Peyer's patch (tissue), 4 donors: ENCODE measurements at regions not wholly inside any gene's neighbourhood (a gene's known extent, or its start where the extent isn't known, plus 50 kb on each side); places are given as distances from the start of the nearest gene placed in this dataset.

Experiments used
- DNase-seq, 3 donors: peaks; one replicate each; pipeline ENCODE4 v3.0.0-alpha.2; 2017 to 2019
- H3K27ac ChIP-seq, 4 donors: fragments of 200-600 bp; sonication (generic); one replicate each; pipeline ENCODE4 v1.5.1; 2016 to 2019
- H3K27me3 ChIP-seq, 2 donors: fragments of 200-600 bp; sonication (generic); one replicate each; pipeline ENCODE4 v1.5.1; 2019
- H3K36me3 ChIP-seq, 3 donors: fragments of 200-600 bp; sonication (generic); one replicate each; pipeline ENCODE4 v1.5.1; 2016 to 2019
- H3K4me1 ChIP-seq, 4 donors: fragments of 200-600 bp; sonication (generic); one replicate each; pipeline ENCODE4 v1.5.1; 2016 to 2019
- H3K4me3 ChIP-seq, 4 donors: fragments of 200-600 bp; sonication (generic); 1 replicate in 3 of 4; 2 replicates in 1 of 4; pipeline ENCODE4 v1.5.1; 2016 to 2019; ENCODE audit warnings: mild to moderate bottlenecking in 1 of 4
- H3K9me3 ChIP-seq, 4 donors: fragments of 200-600 bp; sonication (generic); one replicate each; pipeline ENCODE4 v1.5.1; 2016 to 2019; ENCODE audit warnings: mild to moderate bottlenecking in 1 of 4
- CTCF ChIP-seq, 6 experiments: fragments of 450-650 bp in 4 of 6; fragments of 200-600 bp in 2 of 6; sonication (generic) in 1 of 6; IDR thresholded peaks; one replicate each; pipeline ENCODE4 v1.5.1; 2017 to 2019; ENCODE audit warnings: antibody characterized with exemption in 6 of 6, mild to moderate bottlenecking in 3 of 6, moderate library complexity in 1 of 6
- POLR2A ChIP-seq, 2 donors: fragments of 450-650 bp; IDR thresholded peaks; one replicate each; pipeline ENCODE4 v1.5.1; 2017; ENCODE audit warnings: antibody characterized with exemption in 2 of 2, mild to moderate bottlenecking in 2 of 2, moderate library complexity in 2 of 2

- Histone ChIP-seq H3K9me3 (no peaks in the 10 kb centered on the region), H3K4me3 (no peak overlapping the region), H3K27ac (no peak overlapping the region), H3K27me3 (no peaks in the 10 kb centered on the region), H3K36me3 (no peaks in the 10 kb centered on the region), H3K4me1 (peaks cover 0 to 5% (median 0%) of the 10 kb centered on the region in 4 donors)
- DNase-seq = no peak
- TF ChIP-seq CTCF (IDR thresholded peaks at IDR 0.05) (no peak), POLR2A (IDR thresholded peaks at IDR 0.05) (no peak)
Measured at GRCh38 chr6:1244278-1244677, 67.6 kb upstream of the FOXQ1 start.

DNA sequence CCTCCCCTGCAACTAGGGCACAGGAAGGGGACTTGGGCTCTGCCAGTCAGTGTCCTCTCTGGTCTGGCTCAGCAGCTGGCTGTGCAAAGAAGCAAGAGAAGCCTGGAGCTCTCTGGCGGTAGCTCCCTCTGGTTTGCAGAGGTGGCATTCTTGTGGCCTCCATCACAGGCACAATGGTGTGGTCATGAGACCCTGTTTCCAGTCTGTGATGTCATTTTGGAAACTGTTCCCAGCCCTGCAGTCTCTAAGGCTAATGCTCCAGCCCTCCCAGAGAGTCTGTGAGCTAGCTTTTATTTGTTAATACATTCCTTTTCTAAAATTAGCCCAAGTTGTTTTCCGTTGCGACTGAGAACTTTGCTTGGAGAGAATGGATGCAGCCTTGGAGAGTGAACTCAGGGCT lies 69.5 kb upstream of the FOXQ1 start:
- Histone ChIP-seq H3K9me3 (no peaks in the 10 kb centered on the region), H3K27me3 (no peaks in the 10 kb centered on the region), H3K27ac (no peak overlapping the region), H3K4me1 (peaks cover 0 to 5% (median 0%) of the 10 kb centered on the region in 4 donors), H3K4me3 (no peak overlapping the region), H3K36me3 (no peaks in the 10 kb centered on the region)
- DNase-seq = no peak
- no peak for TF ChIP-seq POLR2A (IDR thresholded peaks at IDR 0.05)
- no peak for TF ChIP-seq CTCF (IDR thresholded peaks at IDR 0.05)

DNA sequence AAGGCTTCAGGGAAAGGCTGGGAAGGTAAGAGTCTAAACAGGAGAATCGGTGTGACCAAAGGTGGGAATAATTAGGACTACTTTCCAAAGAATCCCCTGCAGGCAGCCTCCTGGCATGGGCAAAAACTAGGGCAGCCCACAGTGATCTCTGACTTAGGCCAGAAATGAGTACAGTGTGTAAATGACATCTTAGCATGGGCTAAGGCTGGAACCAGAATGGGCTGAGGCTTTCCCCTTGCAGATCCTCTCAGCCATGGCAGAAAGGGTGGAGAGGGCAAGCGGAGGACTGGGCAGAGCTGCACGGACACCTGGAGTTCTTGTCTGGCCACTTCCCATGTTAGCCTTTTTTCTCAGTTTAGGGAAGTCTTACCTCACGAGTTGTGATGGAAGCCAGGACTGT lies 69.9 kb upstream of the FOXQ1 start:
- Histone ChIP-seq H3K27ac (no peak overlapping the region), H3K27me3 (no peaks in the 10 kb centered on the region), H3K4me3 (no peak overlapping the region), H3K9me3 (no peaks in the 10 kb centered on the region), H3K4me1 (peaks cover 0 to 5% (median 0%) of the 10 kb centered on the region in 4 donors), H3K36me3 (no peaks in the 10 kb centered on the region)
- DNase-seq = no peak
- TF ChIP-seq POLR2A (IDR thresholded peaks at IDR 0.05) (no peak), CTCF (IDR thresholded peaks at IDR 0.05) (no peak)

DNA sequence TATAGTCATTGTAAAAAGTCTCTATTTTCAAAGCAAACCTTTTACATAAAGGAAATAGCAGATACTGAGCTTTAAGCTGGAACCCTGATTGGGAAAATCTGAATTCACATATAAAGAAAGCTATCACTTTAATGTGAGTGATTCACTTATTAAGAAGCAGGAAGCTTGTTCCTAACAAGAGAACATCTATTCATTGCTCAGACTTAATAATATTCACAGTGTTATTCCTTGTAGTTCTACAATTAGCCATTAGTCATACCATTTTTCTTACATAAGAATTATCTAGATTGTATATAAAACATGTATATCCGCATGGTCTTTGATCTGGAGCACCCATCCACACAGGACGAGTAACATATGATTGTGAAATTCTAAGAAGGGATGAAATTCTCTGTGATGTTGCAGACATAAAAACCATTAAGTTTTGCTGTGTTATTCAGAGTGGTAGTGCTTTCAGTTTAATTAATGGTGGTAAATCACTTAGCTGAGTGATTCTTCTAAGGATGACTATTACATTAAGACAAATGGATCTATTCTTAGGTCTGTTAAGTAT lies 71.1 kb upstream of the FOXQ1 start:
- H3K4me3 ChIP-seq = no peak overlapping the region
- H3K36me3 ChIP-seq = no peaks in the 10 kb centered on the region
- no peak for DNase-seq
- TF ChIP-seq POLR2A (IDR thresholded peaks at IDR 0.05) (no peak), CTCF (IDR thresholded peaks at IDR 0.05) (no peak)
- H3K9me3 ChIP-seq = no peaks in the 10 kb centered on the region
- no peaks in the 10 kb centered on the region for H3K27me3 ChIP-seq
- H3K4me1 ChIP-seq = peaks cover 0 to 5% (median 0%) of the 10 kb centered on the region in 4 donors
- no peak overlapping the region for H3K27ac ChIP-seq

- DNase-seq = no peak
- H3K4me3 ChIP-seq = no peak overlapping the region
- no peak overlapping the region for H3K27ac ChIP-seq
- peaks cover 0 to 5% (median 0%) of the 10 kb centered on the region in 4 donors for H3K4me1 ChIP-seq
- no peaks in the 10 kb centered on the region for H3K9me3 ChIP-seq
- no peaks in the 10 kb centered on the region for H3K36me3 ChIP-seq
- no peak for TF ChIP-seq POLR2A (IDR thresholded peaks at IDR 0.05)
- TF ChIP-seq CTCF (IDR thresholded peaks at IDR 0.05) = no peak
- no peaks in the 10 kb centered on the region for H3K27me3 ChIP-seq
Measured at GRCh38 chr6:1239805-1240204, 72.1 kb upstream of the FOXQ1 start.

- no peak overlapping the region for H3K27ac ChIP-seq
- peaks cover 0 to 5% (median 0%) of the 10 kb centered on the region in 4 donors for H3K4me1 ChIP-seq
- H3K4me3 ChIP-seq = no peak overlapping the region
- TF ChIP-seq CTCF (IDR thresholded peaks at IDR 0.05) (no peak), POLR2A (IDR thresholded peaks at IDR 0.05) (no peak)
- DNase-seq = no peak
- H3K27me3 ChIP-seq = no peaks in the 10 kb centered on the region
- H3K36me3 ChIP-seq = no peaks in the 10 kb centered on the region
- H3K9me3 ChIP-seq = no peaks in the 10 kb centered on the region
Measured at GRCh38 chr6:1238040-1238439, 73.9 kb upstream of the FOXQ1 start.
